Gastrocnemius medialis (tissue), 4 donors: ENCODE measurements at regions not wholly inside any gene's neighbourhood (a gene's known extent, or its start where the extent isn't known, plus 50 kb on each side); places are given as distances from the start of the nearest gene placed in this dataset.

Experiments
- CTCF ChIP-seq, 5 experiments: fragments of 450-650 bp in 3 of 5; fragments of 200-600 bp in 2 of 5; sonication (generic) in 2 of 5; IDR thresholded peaks in 4 of 5; conservative IDR thresholded peaks in 1 of 5; 1 replicate in 4 of 5; 2 replicates in 1 of 5; pipeline ENCODE4 v1.5.1; 2016 to 2019; ENCODE audit warnings: antibody characterized with exemption in 5 of 5, mild to moderate bottlenecking in 3 of 5, moderate library complexity in 3 of 5
- POLR2A ChIP-seq, 2 donors: fragments of 450-650 bp; IDR thresholded peaks; one replicate each; pipeline ENCODE4 v1.6.1; 2017; ENCODE audit warnings: antibody characterized with exemption in 2 of 2, mild to moderate bottlenecking in 2 of 2, moderate library complexity in 2 of 2

- TF ChIP-seq CTCF (IDR thresholded peaks at IDR 0.05 in 4 of 5, conservative IDR thresholded peaks at IDR 0.05 in 1 of 5) (no peak), POLR2A (IDR thresholded peaks at IDR 0.05) (no peak)
Observed at GRCh38 chr2:121046335-121046734, 238.7 kb downstream of the TFCP2L1 start.
